IMR-90 (cell line): ENCODE measurements at regions not wholly inside any gene's neighbourhood (a gene's known extent, or its start where the extent isn't known, plus 50 kb on each side); places are given as distances from the start of the nearest gene placed in this dataset.
A peak's percentile ranks its signal among the peaks of the same experiment; 100 is the strongest.

Experiments
- ATAC-seq: fragments of 200-7000 bp; cut with Tn5 transposase; 2 replicates; pipeline ENCODE4 v1.9.1; 2020; ENCODE audit warnings: low read depth, mild to moderate bottlenecking, moderate library complexity
- BruUV-seq: library from RNA; stranded (reverse); fragments of 400-500 nt; replicated peaks from 2 replicates; lab custom pipeline; 2021; lab: Mats Ljungman, UMichigan
- CTCF ChIA-PET: fragments of 300-600 bp; formaldehyde crosslinking; extraction: SDS; loops from one replicate; lab custom pipeline; 2021; ENCODE audit warnings: antibody characterized with exemption; lab: Yijun Ruan, JAX
- POLR2A ChIA-PET: fragments of 300-600 bp; sonication (Branson Sonifier 250); formaldehyde crosslinking; loops from one replicate; lab custom pipeline; 2022; ENCODE audit warnings: antibody characterized with exemption; ENCODE audit not compliant: unreplicated experiment; lab: Charles Lee
- DNase-seq: peaks from one replicate; pipeline ENCODE4 v3.0.0; 2013
- H2AFZ ChIP-seq: replicated peaks from 2 replicates; pipeline ENCODE3; 2013; ENCODE audit warnings: low read length, mild to moderate bottlenecking; ENCODE audit not compliant: poor library complexity
- H2AK5ac ChIP-seq: 2 replicates; pipeline ENCODE4 v1.6.1; 2013; ENCODE audit warnings: low read depth, low read length, inconsistent platforms
- H2AK9ac ChIP-seq: replicated peaks from 2 replicates; pipeline ENCODE3; 2013; ENCODE audit warnings: mild to moderate bottlenecking, low read depth, low read length, moderate library complexity; ENCODE audit not compliant: poor library complexity
- H2BK120ac ChIP-seq: 2 replicates; pipeline ENCODE4 v1.6.1; 2013; ENCODE audit warnings: low read depth, low read length, inconsistent platforms
- H2BK15ac ChIP-seq: 3 replicates; pipeline ENCODE4 v1.6.1; 2013; ENCODE audit warnings: low read depth, low read length, inconsistent platforms
- H2BK20ac ChIP-seq: 2 replicates; pipeline ENCODE4 v1.6.1; 2013; ENCODE audit warnings: low read depth, mild to moderate bottlenecking, inconsistent platforms, low read length, moderate library complexity
- H2BK5ac ChIP-seq: 2 replicates; pipeline ENCODE4 v1.6.1; 2013; ENCODE audit warnings: mild to moderate bottlenecking, low read depth, low read length, inconsistent platforms; ENCODE audit not compliant: poor library complexity, severe bottlenecking
- H3K14ac ChIP-seq: replicated peaks from 2 replicates; pipeline ENCODE4 v1.6.1; 2013; ENCODE audit warnings: low read depth, low read length, inconsistent platforms
- H3K18ac ChIP-seq: 2 replicates; pipeline ENCODE4 v1.6.1; 2013; ENCODE audit warnings: low read depth, low read length, control low read depth
- H3K23ac ChIP-seq: 2 replicates; pipeline ENCODE4 v1.6.1; 2013; ENCODE audit warnings: low read depth, low read length, inconsistent platforms
- H3K27ac ChIP-seq: 2 replicates; pipeline ENCODE4 v1.5.1; 2013; ENCODE audit warnings: mild to moderate bottlenecking, control low read depth, low read length; ENCODE audit not compliant: insufficient read depth
- H3K27me3 ChIP-seq: 2 replicates; pipeline ENCODE4 v1.6.1; 2013; ENCODE audit warnings: low read length; ENCODE audit not compliant: control insufficient read depth, insufficient read depth
- H3K36me3 ChIP-seq: 2 replicates; pipeline ENCODE4 v1.6.1; 2013; ENCODE audit warnings: low read length, mixed read lengths; ENCODE audit not compliant: control insufficient read depth, insufficient read depth
- H3K4ac ChIP-seq: 2 replicates; pipeline ENCODE4 v1.6.1; 2013; ENCODE audit warnings: low read depth, low read length, inconsistent platforms
- H3K4me1 ChIP-seq: 2 replicates; pipeline ENCODE4 v1.6.1; 2013; ENCODE audit warnings: low read length, mixed read lengths; ENCODE audit not compliant: control insufficient read depth, insufficient read depth
- H3K4me2 ChIP-seq: 2 replicates; pipeline ENCODE4 v1.6.1; 2013; ENCODE audit warnings: low read depth, mild to moderate bottlenecking, control low read depth, low read length, moderate library complexity
- H3K4me3 ChIP-seq: 2 replicates; pipeline ENCODE4 v1.5.1; 2013; ENCODE audit warnings: low read depth, mild to moderate bottlenecking, control low read depth, low read length, moderate library complexity; ENCODE audit not compliant: insufficient read depth
- H3K56ac ChIP-seq: 2 replicates; pipeline ENCODE4 v1.6.1; 2013; ENCODE audit warnings: low read length, inconsistent platforms; ENCODE audit not compliant: insufficient read depth; ENCODE audit errors: extremely low read depth
- H3K79me1 ChIP-seq, 2 experiments: 2 replicates each; pipeline ENCODE4 v1.6.1; 2013; ENCODE audit warnings: low read length in 2 of 2, inconsistent platforms in 1 of 2, low read depth in 1 of 2
- H3K9ac ChIP-seq: 2 replicates; pipeline ENCODE4 v1.6.1; 2013; ENCODE audit warnings: low read depth, low read length, control low read depth
- H3K9me1 ChIP-seq: 2 replicates; pipeline ENCODE4 v1.6.1; 2013; ENCODE audit warnings: low read length, inconsistent platforms; ENCODE audit not compliant: insufficient read depth
- H3K9me3 ChIP-seq: 2 replicates; pipeline ENCODE4 v1.6.1; 2013; ENCODE audit warnings: low read length; ENCODE audit not compliant: control insufficient read depth, insufficient read depth
- H4K20me1 ChIP-seq: 2 replicates; pipeline ENCODE4 v1.6.1; 2013; ENCODE audit warnings: low read length, inconsistent platforms; ENCODE audit not compliant: insufficient read depth
- H4K5ac ChIP-seq: 2 replicates; pipeline ENCODE4 v1.6.1; 2013; ENCODE audit warnings: mild to moderate bottlenecking, low read depth, low read length, control low read depth
- H4K8ac ChIP-seq, 2 experiments: 2 replicates each; pipeline ENCODE4 v1.6.1; 2013; ENCODE audit warnings: low read depth in 2 of 2, low read length in 2 of 2, control low read depth in 1 of 2, inconsistent platforms in 1 of 2
- H4K91ac ChIP-seq: 2 replicates; pipeline ENCODE4 v1.6.1; 2013; ENCODE audit warnings: low read depth, low read length, inconsistent platforms; ENCODE audit not compliant: insufficient read depth
- BHLHE40 ChIP-seq: fragments of 150-350 bp; IDR thresholded peaks from 2 replicates; pipeline ENCODE4 v1.6.1; 2016; ENCODE audit warnings: mild to moderate bottlenecking, low read depth, low read length
- CEBPB ChIP-seq: IDR thresholded peaks from 2 replicates; pipeline ENCODE4 v1.6.1; 2012; ENCODE audit warnings: low read depth, low read length, improper control_type of control experiment
- CHD1 ChIP-seq: IDR thresholded peaks from 2 replicates; pipeline ENCODE4 v1.6.1; 2012; ENCODE audit warnings: low read depth, low read length, improper control_type of control experiment
- CTCF ChIP-seq: conservative IDR thresholded peaks from 2 replicates; pipeline ENCODE4 v1.5.1; 2012; ENCODE audit warnings: mild to moderate bottlenecking, low read depth, low read length, improper control_type of control experiment
- ELK1 ChIP-seq: fragments of 150-350 bp; IDR thresholded peaks from 2 replicates; pipeline ENCODE4 v1.6.1; 2016; ENCODE audit warnings: low read depth, mild to moderate bottlenecking, low read length, moderate library complexity, borderline replicate concordance
- MAZ ChIP-seq: IDR thresholded peaks from 2 replicates; pipeline ENCODE4 v1.6.1; 2012; ENCODE audit warnings: low read depth, mild to moderate bottlenecking, low read length, improper control_type of control experiment, moderate library complexity, borderline replicate concordance
- NFE2L2 ChIP-seq: fragments of 150-350 bp; IDR thresholded peaks from 2 replicates; pipeline ENCODE4 v1.6.1; 2016; ENCODE audit warnings: low read depth, mild to moderate bottlenecking, low read length
- POLR2A ChIP-seq: IDR thresholded peaks from 2 replicates; pipeline ENCODE4 v1.6.1; 2012; ENCODE audit warnings: mild to moderate bottlenecking, low read depth, low read length
- RAD21 ChIP-seq: IDR thresholded peaks from 2 replicates; pipeline ENCODE4 v1.6.1; 2012; ENCODE audit warnings: low read length, improper control_type of control experiment
- RFX5 ChIP-seq: IDR thresholded peaks from 2 replicates; pipeline ENCODE4 v1.8.0; 2012; ENCODE audit warnings: low read depth, mild to moderate bottlenecking, low read length, moderate library complexity
- SMC3 ChIP-seq: fragments of 150-350 bp; IDR thresholded peaks from 2 replicates; pipeline ENCODE4 v1.6.1; 2016; ENCODE audit warnings: low read depth, mild to moderate bottlenecking, antibody characterized with exemption, low read length, moderate library complexity
- USF2 ChIP-seq: fragments of 150-350 bp; IDR thresholded peaks from 2 replicates; pipeline ENCODE4 v1.6.1; 2017; ENCODE audit warnings: mild to moderate bottlenecking, antibody characterized with exemption, low read length, low read depth
- WGBS, 2 experiments: methylation state at CpG; one replicate each; pipeline versions ENCODE4 v1.1.5 to v1.1.7; 2013; ENCODE audit warnings: missing lambda C conversion rate in 2 of 2; ENCODE audit not compliant: insufficient read length in 1 of 2; ENCODE audit errors: extremely low coverage in 2 of 2; 5-methylcytosine and 5-hydroxymethylcytosine counted together
- dilution Hi-C: fragments of 300-500 bp; cut with HindIII; formaldehyde crosslinking; loops from one replicate; pipeline ENCODE4 v1.14.3; 2018; ENCODE audit warnings: low sequenced_read_pairs; ENCODE audit not compliant: unreplicated experiment
- in situ Hi-C: fragments of 300-500 bp; cut with MboI; formaldehyde crosslinking; loops from 3 replicates; pipeline ENCODE4 v1.14.3; 2019; ENCODE audit warnings: low sequenced_read_pairs, inconsistent platforms, mixed read lengths
- intact Hi-C: fragments of 100-400 bp; cut with micrococcal nuclease; formaldehyde crosslinking; loops from 2 replicates; pipeline ENCODE4 v1.10.0; 2022

GRCh38 chr13:44304433-44304725 lies 69.2 kb upstream of the SERP2 start:
- Histone ChIP-seq H3K23ac (no peak overlapping the region), H3K14ac (no peak overlapping the region), H3K9me1 (peaks cover 19% of the 10 kb centered on the region), H2AK9ac (no peak overlapping the region), H3K4me3 (no peak overlapping the region), H3K4me2 (no peak overlapping the region), H2BK20ac (no peak overlapping the region), H3K9me3 (no peaks in the 10 kb centered on the region), H2BK120ac (no peak overlapping the region), H2AK5ac (0 out of 2 replicates have a peak overlapping the region, but pooled peaks have one; percentile 35), H4K5ac (no peak overlapping the region), H3K4me1 (peaks cover 20% of the 10 kb centered on the region), H2AFZ (no peak overlapping the region), H3K9ac (no peak overlapping the region), H3K79me1 (no peaks in the 10 kb centered on the region), H3K18ac (no peak overlapping the region), H3K27ac (no peak overlapping the region), H3K4ac (0 out of 2 replicates have a peak overlapping the region, but pooled peaks have one; percentile 9), H4K20me1 (no peaks in the 10 kb centered on the region), H4K8ac (no peak overlapping the region), H3K36me3 (no peaks in the 10 kb centered on the region), H3K56ac (no peak overlapping the region), H4K91ac (no peak overlapping the region; the same call in 1 of the 2 replicates), H3K27me3 (no peaks in the 10 kb centered on the region), H2BK5ac (no peak overlapping the region), H2BK15ac (no peak overlapping the region)
- BruUV-seq, result no TSS peak
- CTCF ChIA-PET, result no interaction called here
- in situ Hi-C loops, result no loop called here
- ATAC-seq (no peak), DNase-seq (no peak)
- POLR2A ChIA-PET, result no interaction called here
- TF ChIP-seq CTCF, result no peak
- no peak for TF ChIP-seq BHLHE40
- TF ChIP-seq RFX5, result no peak
- TF ChIP-seq CHD1, result no peak
- TF ChIP-seq USF2, result no peak
- no peak for TF ChIP-seq SMC3
- TF ChIP-seq ELK1, result no peak
- no peak for TF ChIP-seq POLR2A
- TF ChIP-seq NFE2L2, result no peak
- TF ChIP-seq MAZ, result no peak
- no peak for TF ChIP-seq RAD21
- no peak for TF ChIP-seq CEBPB
- dilution Hi-C loops, result no loop called here
- intact Hi-C loops, result no loop called here
- WGBS, 2 experiments, result no CpG with 5 or more reads among the region's 4 CpGs
